Ishikawa (cell line): ENCODE measurements at regions not wholly inside any gene's neighbourhood (a gene's known extent, or its start where the extent isn't known, plus 50 kb on each side); places are given as distances from the start of the nearest gene placed in this dataset.

Experiments
- CEBPB ChIP-seq: IDR thresholded peaks from 2 replicates; pipeline ENCODE4 v1.6.1; 2012
- CREB1 ChIP-seq: IDR thresholded peaks from 2 replicates; pipeline ENCODE4 v1.6.1; 2012; ENCODE audit warnings: low read depth
- EGR1 ChIP-seq: IDR thresholded peaks from 2 replicates; pipeline ENCODE4 v1.6.1; 2012
- EP300 ChIP-seq: IDR thresholded peaks from 2 replicates; pipeline ENCODE4 v1.6.1; 2012; ENCODE audit warnings: borderline replicate concordance
- FOXM1 ChIP-seq: IDR thresholded peaks from 2 replicates; pipeline ENCODE4 v1.6.1; 2012; ENCODE audit warnings: low read depth, borderline replicate concordance
- NFIC ChIP-seq: IDR thresholded peaks from 2 replicates; pipeline ENCODE4 v1.6.1; 2012
- RAD21 ChIP-seq: IDR thresholded peaks from 2 replicates; pipeline ENCODE4 v1.6.1; 2012; ENCODE audit warnings: low read depth
- TAF1 ChIP-seq: IDR thresholded peaks from 2 replicates; pipeline ENCODE4 v1.6.1; 2012; ENCODE audit warnings: low read depth, mild to moderate bottlenecking
- TCF12 ChIP-seq: IDR thresholded peaks from 2 replicates; pipeline ENCODE4 v1.6.1; 2012; ENCODE audit warnings: low read depth
- TEAD4 ChIP-seq: IDR thresholded peaks from 2 replicates; pipeline ENCODE4 v1.6.1; 2012
- USF1 ChIP-seq: IDR thresholded peaks from 2 replicates; pipeline ENCODE4 v1.6.1; 2012
- YY1 ChIP-seq: IDR thresholded peaks from 2 replicates; pipeline ENCODE4 v1.6.1; 2012; ENCODE audit warnings: low read depth
- ZBTB7A ChIP-seq: IDR thresholded peaks from 2 replicates; pipeline ENCODE4 v1.6.1; 2012; ENCODE audit warnings: low read depth
- TF ChIP-seq, protein P1 (sequence below): IDR thresholded peaks from 2 replicates; pipeline ENCODE4 v1.6.1; 2012
- TF ChIP-seq, protein P2 (sequence below): IDR thresholded peaks from 2 replicates; pipeline ENCODE4 v1.6.1; 2012; ENCODE audit warnings: low read depth, mild to moderate bottlenecking

DNA sequence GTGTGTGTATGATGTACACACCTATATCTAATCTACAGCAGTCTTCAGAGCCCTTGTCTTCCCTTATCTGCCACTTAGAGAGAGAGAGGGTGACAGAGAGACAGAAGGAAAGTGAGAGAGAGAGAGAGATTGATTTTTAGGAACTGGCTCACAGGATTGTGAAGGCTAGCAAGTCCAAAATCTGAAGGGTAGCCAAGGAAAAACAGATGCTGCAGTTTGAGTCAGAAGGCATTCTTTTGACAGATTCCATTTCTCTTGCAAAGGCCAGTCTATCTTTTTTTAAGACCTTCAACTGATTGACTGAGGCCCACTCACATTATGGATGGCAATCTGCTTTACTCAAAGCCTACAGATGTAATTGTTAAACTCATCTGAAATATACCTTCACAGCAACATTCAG is 664.0 kb upstream of the IGFBP7 start:
- TF ChIP-seq EP300, result no peak
- TF ChIP-seq, protein P1, sequence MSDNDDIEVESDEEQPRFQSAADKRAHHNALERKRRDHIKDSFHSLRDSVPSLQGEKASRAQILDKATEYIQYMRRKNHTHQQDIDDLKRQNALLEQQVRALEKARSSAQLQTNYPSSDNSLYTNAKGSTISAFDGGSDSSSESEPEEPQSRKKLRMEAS, result no peak
- TF ChIP-seq NFIC, result no peak

DNA sequence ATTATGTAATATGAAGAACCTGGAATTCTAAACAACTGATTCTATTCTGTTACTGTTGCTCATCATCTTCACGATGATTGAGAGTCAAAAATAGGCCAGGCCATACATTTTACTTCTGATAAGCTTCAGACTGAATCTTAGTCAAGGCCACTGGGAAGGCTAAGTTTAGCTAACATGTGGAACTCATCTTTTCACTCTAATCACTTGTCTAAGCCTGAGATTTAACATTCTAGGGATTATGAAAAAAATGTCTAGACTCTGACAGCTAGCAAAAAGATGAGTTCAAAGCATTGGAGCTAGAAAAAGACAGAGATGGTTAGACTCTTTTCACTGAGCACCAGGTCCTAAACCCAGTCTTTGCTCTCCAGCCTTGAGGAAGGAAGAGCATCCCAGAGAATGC is 656.2 kb upstream of the IGFBP7 start:
- TF ChIP-seq TEAD4 (no peak), EP300 (no peak), RAD21 (no peak), ZBTB7A (no peak), EGR1 (no peak), USF1 (no peak), FOXM1 (no peak), CREB1 (no peak)

GRCh38 chr4:57764856-57765255 is 654.7 kb upstream of the IGFBP7 start:
- TF ChIP-seq YY1 (no peak), NFIC (no peak), RAD21 (no peak), TEAD4 (no peak), FOXM1 (no peak), EGR1 (no peak), TCF12 (no peak), EP300 (no peak), CEBPB (no peak), CREB1 (no peak), USF1 (no peak), TAF1 (no peak), ZBTB7A (no peak)
- TF ChIP-seq, protein P1, result no peak
- TF ChIP-seq, protein P2, sequence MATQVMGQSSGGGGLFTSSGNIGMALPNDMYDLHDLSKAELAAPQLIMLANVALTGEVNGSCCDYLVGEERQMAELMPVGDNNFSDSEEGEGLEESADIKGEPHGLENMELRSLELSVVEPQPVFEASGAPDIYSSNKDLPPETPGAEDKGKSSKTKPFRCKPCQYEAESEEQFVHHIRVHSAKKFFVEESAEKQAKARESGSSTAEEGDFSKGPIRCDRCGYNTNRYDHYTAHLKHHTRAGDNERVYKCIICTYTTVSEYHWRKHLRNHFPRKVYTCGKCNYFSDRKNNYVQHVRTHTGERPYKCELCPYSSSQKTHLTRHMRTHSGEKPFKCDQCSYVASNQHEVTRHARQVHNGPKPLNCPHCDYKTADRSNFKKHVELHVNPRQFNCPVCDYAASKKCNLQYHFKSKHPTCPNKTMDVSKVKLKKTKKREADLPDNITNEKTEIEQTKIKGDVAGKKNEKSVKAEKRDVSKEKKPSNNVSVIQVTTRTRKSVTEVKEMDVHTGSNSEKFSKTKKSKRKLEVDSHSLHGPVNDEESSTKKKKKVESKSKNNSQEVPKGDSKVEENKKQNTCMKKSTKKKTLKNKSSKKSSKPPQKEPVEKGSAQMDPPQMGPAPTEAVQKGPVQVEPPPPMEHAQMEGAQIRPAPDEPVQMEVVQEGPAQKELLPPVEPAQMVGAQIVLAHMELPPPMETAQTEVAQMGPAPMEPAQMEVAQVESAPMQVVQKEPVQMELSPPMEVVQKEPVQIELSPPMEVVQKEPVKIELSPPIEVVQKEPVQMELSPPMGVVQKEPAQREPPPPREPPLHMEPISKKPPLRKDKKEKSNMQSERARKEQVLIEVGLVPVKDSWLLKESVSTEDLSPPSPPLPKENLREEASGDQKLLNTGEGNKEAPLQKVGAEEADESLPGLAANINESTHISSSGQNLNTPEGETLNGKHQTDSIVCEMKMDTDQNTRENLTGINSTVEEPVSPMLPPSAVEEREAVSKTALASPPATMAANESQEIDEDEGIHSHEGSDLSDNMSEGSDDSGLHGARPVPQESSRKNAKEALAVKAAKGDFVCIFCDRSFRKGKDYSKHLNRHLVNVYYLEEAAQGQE, result no peak

DNA sequence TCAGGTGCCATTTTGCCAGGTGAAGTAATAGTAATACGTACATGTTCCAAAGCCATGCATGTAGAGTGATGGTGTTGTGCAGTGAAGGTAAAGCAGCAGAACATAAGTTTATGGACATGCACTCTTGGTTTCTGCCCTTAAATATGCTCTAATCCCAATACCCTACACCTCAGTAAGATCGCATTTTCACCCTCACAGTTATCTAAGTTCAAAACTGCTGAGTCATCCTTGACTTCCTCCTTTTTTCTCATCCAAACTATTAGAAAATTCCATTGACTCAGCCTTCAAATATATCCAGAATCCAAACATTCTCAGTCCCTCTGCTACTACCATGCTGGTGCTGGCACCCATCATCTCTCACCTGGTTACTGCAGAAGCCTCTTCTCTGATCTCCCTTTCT is 652.9 kb upstream of the IGFBP7 start:
- TF ChIP-seq USF1, result no peak
- no peak for TF ChIP-seq NFIC
- no peak for TF ChIP-seq YY1
- TF ChIP-seq TAF1, result no peak
- no peak for TF ChIP-seq TCF12
- TF ChIP-seq, protein P2, result no peak
- no peak for TF ChIP-seq EP300
- no peak for TF ChIP-seq CEBPB
- TF ChIP-seq, protein P1, result no peak
- no peak for TF ChIP-seq EGR1
- TF ChIP-seq CREB1, result no peak
- TF ChIP-seq ZBTB7A, result no peak
- TF ChIP-seq RAD21, result no peak
- no peak for TF ChIP-seq TEAD4
- TF ChIP-seq FOXM1, result no peak

DNA sequence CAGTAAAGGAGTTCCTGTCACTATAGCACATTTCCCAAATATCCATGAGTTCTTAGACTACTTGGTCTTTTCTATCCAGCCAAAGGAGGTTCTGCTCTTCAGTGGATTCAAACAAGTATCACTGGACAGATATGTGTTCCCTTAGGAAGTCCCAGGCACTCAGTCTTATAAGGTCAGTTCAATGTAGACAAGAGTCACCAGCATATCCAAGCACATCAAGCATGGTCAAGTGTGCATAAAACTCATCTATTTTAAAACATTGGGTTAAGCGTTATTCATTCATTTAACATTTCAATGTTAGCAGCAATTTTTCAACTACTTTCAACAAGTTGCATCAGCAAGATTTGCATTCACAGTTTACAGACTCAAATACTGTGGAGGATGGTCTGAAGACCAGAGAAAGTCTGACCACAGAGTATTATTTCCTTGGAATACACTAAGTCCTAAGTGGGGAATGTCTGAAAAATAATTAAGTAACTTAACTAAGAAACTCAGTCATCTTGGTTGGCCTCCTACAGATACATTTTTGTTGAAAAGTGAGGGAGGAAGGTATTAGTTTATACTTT is 630.5 kb upstream of the IGFBP7 start:
- no peak for TF ChIP-seq RAD21
- TF ChIP-seq, protein P1, result no peak
- no peak for TF ChIP-seq EP300
- no peak for TF ChIP-seq USF1
- TF ChIP-seq CEBPB, result no peak
- TF ChIP-seq YY1, result no peak
- TF ChIP-seq, protein P2, result no peak
- TF ChIP-seq TAF1, result no peak
- no peak for TF ChIP-seq ZBTB7A
- no peak for TF ChIP-seq TCF12
- TF ChIP-seq EGR1, result no peak
